ENCODE measurements at regions not wholly inside any gene's neighbourhood (a gene's known extent, or its start where the extent isn't known, plus 50 kb on each side); places are given as distances from the start of the nearest gene placed in this dataset.

DNA sequence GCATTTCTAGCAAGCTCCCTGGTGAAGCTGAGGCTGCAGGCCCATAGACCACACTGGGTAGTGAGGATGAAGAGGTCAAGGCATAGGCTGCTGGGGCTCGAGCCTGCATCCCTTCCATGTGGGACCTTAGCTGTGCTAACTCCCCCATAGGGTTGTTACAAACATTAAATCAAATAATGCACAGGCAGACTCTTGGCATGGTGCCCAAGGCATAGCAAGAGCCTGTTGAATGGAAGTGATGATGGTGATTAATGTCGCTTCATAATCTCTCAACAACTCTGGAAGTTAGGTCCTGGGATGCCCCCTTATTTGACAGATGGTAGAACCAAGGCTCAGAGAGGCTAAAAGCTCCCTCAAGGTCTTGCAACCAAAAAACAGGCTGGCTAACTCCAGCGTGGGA is 283.9 kb upstream of the EEF2KMT start:
- no peak for DNase-seq

DNA sequence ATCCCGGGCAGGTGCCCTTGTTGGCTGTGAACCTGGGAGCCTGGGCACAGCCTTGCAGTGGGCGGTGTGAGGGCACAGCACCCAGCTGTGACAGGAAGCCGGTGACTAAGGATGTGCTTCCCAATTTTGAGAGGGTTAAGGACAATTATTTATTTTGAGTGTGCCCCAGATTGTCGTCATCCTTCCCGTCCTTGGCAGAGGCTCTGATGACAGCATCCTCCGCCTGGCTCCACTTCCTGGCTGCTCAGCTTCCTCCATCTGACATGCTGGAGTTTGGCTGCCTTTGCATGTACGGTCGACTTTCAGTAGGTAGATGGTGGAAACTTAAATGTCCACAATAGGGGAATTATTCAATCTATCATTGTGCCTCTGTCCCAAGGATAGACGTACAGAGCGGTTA is 282.4 kb upstream of the EEF2KMT start:
- no peak for DNase-seq

DNA sequence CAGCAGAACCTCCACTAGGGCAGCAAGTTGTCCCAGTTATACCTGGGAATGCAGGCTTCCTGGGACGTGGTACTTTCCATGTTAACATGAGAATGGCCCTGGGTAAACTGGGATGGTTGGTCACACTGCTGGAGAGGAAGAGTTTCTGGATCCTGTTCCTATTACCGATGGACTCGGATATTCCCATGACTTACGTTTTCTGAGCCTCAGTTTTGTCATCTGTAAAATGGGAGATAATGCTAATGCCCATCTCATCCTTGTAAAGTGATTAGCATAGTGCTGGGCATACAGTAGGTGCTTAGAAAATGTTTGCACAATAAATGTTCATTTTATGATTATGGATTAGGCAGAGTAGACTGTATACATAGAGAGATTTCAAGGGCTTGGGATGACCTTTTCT is 280.9 kb upstream of the EEF2KMT start:
- DNase-seq = no peak

DNA sequence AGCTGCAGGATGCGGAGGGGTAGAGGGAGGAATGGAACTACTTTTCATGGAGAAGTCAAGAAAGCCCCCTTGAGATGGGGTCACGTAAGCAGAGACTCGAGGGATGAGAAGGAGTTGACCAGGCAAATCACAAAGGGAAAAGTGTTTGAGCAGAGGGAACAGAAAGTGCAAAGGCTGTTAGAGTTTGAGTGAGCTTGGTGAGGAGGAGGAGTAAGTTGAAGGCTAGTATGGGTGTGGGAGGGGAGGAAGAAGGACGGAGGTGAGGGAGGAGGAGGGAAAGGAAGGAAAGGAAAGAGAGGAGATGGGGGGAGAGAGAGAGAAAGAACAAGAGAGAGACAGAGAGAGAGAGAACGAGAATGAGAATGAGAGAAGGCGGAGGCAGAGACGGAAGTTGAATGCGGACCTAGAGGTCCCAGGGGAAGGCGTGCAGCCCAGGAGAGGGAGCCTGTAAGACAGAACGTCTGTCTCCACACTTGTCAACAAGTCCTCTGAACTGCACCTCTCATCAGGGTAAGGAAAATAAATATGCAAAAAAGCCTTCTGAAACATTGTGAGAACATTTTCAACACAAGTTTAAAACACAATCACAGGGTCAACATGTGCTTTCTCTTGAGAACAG is 279.8 kb upstream of the EEF2KMT start:
- no peak for DNase-seq

DNA sequence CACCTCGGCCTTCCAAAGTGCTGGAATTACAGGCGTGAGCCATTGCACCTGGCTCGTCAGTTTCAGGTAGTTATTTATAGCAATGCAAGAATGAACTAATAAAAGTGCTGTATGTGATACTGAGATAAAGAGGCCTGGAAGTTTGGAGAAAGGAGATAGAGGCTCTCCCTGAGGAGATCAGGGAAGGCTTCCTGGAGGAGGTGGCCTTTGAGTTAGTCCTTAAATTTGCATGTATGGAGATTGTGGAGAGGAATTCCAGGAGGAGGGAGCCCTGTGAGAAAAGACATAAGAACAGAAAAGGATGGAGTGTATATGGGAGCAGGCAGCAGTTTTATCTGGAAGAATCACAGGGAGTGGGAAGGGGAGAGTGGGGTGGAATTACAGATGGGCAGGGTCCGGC is 276.6 kb upstream of the EEF2KMT start:
- DNase-seq = no peak

DNA sequence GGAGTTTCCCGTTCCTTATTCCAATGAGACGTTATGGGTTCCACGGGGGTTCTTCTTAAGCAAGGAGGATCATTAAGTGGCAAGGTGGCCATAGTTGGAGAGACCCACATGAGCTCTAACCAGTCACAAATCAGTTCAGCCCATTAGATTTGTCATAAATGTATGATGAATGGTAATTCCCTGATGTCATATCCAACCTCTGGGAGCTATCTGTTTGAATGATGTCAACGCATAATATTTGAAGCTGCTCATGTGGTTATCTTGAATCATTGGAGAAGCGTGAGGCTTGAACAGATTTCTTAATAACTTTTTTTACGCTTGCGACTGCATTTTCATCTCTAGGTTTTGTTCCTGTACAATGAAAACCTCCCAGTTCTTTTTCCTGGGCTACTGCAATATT is 270.4 kb upstream of the EEF2KMT start:
- no peak for DNase-seq

DNA sequence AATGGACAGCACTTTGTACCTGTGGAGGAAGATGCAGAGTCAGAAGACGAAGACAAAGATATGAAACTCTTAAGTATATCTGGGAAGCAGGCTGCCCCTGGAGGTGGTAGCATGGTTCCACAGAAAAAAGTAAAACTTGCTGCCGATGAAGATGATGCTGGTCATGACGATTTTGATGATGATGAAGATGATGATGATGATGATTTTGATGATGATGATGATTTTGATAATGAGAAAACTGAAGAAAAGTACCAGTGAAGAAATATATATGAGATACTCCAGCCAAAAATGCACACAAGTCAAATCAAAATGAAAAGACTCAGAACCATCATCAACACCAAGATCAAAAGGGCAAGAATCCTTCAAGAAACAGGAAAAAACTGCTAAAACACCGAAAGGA is 268.5 kb upstream of the EEF2KMT start:
- no peak for DNase-seq

DNA sequence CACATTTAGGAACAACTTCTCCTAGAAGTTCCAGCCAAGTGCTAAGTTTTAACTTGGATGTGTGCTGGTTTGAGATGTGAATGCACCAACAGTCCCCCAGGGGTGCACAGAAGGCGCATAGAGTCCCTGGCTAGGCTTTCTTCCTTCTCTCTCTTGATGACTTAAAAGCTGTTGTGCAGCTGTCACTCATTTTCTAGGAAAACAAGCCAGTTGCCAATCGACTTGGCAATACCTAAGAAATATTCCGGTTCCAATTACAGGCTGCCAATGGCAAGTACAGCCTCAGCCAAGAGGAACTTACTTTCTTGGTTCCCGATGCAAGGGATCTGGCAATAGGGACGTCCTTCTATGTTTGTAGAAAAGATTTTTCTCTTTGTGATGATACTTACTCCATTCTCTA is 266.6 kb upstream of the EEF2KMT start:
- no peak for DNase-seq

DNA sequence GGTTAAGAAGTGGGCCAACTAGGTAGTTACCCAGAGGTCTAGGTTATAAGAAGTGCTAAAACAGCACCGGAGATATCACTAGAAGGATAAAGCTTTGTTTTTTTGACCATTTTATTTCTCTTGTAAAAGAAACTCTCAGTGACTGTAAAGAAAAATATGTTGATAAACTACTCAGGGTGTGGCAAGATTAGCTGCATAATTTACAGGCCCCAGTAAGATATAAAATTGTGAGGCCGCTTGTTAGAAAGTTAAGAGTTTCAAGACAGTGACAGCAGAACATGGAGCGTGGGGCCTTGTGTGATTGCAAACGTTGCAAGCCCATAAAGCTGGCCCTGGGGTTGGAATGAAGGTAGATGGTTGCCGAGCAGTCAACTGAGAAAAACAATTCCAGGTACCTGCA is 263.7 kb upstream of the EEF2KMT start:
- DNase-seq = no peak

DNA sequence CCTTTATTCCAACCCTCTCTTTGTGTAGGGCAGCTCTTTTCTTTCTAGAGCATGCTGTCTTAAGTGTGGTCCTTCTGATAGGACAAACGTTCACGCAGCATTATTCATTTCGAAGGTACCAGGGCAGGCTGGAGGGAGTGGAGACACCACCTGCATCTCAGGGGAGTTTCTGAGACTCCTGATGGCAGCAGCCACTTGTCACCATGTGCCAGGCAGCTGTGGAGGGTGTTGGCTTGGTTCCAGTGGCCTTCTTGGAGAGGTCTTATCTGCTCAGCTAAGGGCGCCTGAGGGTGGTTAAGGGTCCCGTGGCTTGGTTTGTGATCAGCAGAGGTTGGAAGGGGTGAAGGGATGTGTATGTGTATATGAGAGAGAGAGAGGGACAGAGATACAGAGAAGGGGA is 257.1 kb upstream of the EEF2KMT start:
- no peak for DNase-seq

DNA sequence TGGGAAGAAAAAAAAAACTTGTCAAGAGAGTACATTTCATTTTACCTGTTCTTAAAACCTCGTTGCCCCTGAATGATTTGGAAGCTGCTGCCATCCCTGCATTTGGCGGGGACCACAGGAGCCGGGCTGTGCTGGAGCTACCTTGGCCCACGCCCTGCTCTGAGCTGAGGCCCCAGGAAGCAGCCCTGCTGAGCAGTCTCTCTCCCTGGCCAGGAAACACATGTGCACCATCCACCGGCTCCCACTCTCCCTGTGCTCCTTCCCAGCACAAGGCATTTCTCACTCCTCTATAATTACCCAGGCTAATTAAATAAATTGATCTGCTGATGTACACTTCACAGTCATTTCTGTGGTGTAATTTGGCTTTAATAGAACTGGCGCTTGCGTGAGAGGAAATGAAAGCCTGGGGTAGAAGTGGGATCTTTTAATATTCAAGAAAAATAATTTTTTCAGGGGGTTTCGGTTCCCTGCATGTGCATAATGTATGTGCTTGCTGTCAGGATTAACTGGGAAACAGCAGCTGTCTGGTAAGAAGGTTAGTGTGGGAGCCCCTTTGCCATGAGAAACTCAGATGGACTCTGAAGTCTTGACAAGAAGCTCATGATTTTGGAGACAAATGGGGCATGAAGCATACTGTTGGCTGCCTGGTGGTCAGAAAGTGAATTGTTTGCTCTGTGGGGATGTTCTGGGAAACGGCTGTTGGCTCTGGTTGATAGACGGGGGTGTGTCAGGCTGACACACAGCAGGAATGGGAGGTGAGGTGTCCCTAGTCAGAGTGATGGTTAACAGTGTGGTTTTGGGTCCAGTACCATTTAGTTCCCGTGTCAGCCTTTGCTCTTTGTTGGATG is 252.3 kb upstream of the EEF2KMT start:
- no peak for DNase-seq

DNA sequence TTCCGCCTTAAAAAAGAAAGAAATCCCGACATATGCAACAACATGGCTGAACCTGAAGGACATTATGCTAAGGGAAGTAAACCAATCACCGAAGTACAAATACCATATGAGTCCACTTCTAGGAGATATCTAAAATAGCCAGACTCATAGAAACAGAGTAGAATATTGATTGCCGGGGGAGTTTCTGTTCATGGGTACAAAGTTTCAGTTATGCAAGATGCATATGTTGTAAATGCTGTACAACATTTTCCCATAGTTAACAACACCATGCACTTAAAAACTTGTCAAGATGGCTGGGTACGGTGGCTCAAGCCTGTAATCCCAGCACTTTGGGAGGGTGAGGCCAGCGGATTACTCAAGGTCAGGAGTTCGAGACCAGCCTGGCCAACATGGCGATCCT is 251.5 kb upstream of the EEF2KMT start:
- no peak for DNase-seq

DNA sequence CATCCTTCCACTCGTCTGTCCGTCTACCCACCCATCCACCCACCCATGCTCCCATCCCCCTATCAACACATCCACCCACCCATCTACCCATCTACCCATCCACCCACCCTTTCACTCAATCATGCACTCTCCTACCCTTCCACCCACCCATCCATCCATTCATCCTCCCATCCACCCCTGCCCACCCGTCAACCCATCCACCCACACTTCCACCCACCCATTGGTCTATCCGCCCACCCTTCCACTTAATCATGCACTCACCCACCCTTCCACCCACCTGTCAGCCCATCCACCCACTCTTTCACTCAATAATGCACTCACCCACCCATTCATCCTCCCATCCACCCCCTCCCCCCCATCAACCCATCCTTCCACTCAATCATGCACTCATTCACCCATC is 250.0 kb upstream of the EEF2KMT start:
- no peak for DNase-seq

DNA sequence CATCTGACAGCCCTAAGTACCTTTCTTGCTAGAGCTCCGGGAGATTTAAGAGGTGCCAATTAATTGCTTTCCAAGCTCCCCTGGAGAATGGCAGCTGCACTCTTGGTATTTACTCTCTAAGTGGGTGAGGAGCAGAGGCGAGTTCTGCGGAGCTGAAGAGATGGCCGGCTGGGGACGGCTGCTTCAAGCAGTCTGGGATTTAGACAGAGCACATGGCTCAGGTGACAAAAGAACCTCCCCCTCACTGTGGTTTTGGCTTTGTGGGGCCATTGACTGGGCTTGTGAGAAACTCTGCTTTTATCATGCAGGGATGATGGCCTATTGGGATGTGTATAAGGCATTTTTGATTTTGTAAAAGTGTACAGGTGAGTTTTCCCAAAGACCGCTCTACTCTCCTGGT is 239.3 kb upstream of the EEF2KMT start:
- no peak for DNase-seq

DNA sequence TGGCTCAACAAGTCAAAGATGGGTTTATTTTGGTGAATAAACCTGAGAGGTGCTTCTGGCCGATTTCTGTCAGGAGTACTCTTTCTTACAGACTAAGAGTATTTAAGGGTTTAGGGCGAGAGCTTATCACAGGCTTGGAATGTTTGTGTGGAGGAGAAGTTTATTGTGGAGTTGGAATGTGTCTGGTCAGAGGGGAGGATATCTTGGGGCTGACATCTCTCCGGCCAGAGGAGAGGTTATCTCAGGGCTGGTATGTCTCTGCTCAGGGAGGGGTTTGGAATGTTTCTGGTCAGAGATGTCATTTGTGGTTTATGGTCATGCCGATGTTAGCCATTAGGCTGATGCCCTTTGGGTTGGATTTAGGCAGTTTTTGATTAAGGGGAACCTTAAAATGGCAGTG is 236.4 kb upstream of the EEF2KMT start:
- no peak for DNase-seq

DNA sequence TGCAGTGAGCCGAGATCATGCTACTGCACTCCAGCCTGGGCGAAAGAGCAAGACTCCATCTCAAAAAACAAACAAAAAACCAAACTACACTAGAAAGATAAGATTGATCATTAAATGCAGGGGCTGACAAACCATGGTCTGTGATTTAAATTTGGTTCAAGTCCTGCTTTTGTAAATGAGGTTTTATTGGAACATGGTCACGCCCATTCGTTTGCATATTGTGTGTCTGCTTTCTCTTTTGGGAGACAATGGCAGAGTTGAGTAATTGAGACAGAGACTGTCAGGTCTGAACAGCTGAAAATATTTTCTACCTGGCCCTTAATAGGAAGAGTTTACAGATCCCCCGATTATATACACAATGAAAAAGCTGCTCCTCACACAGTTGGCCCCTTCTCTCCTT is 235.5 kb upstream of the EEF2KMT start:
- no peak for DNase-seq

DNA sequence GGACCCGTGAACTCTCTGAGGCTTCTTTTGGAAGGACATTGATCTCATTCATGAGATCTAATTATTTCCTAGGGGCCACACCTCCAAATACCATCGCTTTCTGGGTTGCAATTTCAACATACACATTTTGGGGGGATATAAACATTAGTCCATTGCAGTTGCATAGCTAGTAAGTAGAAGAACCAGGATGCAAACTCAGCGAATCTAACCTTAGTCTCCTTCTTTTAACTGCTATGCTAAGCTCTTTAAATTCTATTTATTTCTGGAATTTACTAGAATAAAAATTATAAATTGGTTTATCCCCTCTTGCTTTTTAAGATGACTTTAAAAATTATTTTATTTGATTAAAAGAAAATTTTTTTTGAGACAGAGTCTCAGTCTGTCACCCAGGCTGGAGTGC is 232.5 kb upstream of the EEF2KMT start:
- DNase-seq = no peak

DNA sequence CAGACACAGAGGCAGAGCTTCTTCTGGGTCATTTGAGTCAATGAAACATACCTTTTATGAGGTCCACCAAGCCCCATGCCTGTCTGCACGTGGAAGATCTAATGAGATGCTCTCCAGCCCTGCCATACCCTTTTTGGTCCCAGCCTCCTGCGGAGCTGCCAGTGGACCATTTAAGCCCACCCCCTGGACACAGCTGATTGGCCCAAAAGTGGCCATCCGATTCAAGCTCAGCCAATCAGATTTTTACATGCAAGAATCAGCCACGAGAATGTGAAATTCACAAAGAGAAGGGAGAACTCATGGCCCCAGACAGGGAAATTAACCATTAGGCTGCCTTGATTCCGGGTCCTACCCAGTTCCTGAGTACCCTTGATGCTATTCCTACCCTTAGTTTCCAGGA is 231.0 kb upstream of the EEF2KMT start:
- DNase-seq = no peak

DNA sequence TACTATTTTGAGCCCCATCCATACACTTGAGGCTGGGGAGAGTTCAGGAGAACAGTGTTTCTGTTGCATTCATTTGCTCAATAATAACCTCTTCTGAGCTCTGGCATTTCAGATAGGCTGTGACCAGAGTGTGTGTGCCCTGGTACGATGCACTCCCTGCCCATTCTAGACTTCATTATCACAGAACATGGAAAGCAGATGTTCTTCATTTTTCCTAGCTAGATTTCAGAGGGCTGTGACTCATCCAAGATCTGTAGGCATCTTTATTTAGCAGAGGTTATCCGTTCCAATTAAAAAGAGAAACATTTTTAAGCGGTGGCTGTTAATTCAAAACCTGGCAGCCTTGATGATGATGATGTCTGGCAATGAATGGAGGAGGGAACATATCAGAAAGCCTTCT is 228.8 kb upstream of the EEF2KMT start:
- DNase-seq = no peak

DNA sequence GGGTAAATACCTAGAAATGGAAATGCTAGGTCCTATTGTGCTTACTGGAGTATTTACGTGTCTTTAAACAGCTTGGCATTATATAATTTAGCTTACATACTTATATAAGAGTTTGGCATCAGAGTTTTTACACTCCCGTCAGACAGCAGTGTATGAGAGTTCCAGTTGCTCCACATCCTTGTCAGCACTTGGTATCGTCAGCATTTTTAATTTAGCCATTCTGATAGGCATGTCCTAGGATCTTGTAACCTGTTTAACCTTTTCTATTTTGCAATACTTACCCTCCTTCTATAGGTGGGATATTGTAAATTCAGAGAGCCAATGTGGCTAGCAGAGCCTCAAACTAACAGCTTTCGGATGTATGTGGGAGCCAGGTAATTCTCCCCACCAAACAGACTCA is 228.3 kb upstream of the EEF2KMT start:
- DNase-seq = no peak

DNA sequence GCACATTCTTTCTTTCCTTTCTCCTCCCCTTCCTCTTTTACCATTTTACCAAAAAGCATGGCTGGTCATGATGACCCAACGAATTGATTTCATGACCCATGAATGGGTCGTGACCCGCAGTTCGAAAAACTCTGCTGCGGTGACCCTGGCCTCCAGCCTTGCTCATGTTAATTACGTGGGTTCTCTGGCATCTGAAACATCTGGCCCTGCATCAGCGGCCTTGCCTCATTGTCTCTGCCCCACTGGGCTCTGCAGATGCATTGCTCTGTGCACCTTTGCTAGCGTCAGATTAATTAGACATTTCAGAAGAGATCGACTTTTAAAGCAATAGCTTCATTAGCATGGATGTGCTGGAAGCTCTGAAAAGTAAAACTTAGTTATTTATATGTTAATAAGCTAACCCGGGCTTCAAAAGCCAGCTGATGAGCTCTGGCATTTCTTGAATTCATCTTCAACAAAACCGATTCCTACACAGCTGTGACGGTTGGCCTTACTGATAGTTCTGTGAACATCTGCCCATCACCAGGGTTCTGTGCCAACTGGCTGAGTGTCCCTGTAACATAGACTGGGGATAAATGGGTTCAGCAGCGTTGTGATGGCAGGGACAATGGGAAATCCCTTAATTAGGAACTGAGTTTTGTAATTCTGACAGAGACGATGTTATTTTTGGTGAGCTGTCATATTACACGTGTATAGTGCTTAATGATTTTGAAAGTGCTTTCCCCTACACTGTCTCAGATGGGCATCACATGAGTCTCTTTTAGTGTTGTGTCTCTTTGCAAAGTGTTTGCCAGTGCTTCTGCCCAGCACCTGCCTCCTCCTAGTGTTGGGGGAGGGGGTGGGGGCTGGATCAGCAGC is 225.9 kb upstream of the EEF2KMT start:
- DNase-seq = no peak

DNA sequence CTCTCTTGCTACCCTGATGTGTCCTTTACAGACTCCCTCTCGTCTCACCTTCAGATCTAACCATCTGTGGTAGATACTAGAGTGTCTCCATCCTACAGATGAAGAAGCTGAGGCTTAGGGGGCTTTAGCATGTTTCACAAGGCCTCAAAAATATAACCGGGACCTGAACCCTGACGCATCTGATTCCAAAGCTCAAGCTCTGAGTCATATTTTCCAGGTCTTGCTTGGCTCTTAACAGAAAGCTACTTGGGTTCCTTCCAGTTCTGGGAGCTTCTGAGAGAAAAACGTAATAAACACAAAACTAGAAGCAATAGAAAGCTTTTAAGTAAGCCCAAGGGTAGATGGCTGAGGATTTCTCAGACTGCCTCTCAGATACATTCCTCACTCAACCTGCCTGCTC is 224.3 kb upstream of the EEF2KMT start:
- no peak for DNase-seq

DNA sequence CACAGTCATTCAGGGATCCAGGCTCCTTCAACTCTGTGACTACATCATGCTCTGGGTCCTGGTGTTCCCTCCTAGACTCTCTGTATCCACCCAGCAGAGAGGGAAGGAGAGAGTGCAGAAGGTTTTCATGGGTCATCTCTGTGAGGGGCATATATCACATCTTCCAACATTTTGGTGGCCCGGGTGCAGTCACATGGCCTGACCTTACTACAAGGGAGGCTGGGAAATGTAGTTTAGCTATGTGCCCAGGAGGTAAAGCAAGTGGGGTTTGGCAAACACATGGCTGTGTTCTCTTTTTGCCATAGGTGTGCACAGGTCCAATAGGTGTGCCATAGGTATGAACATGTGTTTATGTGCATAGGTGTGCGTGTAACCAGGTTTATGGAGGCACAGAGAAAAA is 222.2 kb upstream of the EEF2KMT start:
- no peak for DNase-seq

DNA sequence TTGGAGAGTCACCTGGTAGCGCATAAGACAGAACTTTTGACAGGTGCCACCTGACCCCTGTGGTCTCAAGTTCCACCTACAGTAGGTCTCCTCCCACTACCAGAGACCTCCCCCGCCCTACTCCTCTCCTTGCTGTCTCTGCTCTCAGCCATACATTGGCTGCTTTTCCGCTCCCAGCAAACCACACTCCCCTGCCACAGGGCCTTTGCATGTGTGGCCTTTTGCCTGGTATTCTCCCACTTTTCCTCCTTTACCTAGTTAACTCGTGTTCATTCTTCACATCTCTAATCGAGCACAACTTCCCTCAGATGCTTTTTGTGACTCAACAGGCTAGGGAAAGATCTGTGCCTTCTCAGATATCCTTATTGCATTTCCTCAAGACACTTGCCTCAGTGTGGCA is 218.3 kb upstream of the EEF2KMT start:
- no peak for DNase-seq
